ENCODE measurements at regions not wholly inside any gene's neighbourhood (a gene's known extent, or its start where the extent isn't known, plus 50 kb on each side); places are given as distances from the start of the nearest gene placed in this dataset.

- no peak for TF ChIP-seq CTCF (IDR thresholded peaks at IDR 0.05; ENCODE audit: poor library complexity)
- no peak for TF ChIP-seq EZH2 (IDR thresholded peaks at IDR 0.05; ENCODE audit: borderline replicate concordance)
- no peak for TF ChIP-seq EZH2phosphoT487 (IDR thresholded peaks at IDR 0.05; ENCODE audit: low read depth, severe bottlenecking, unreplicated experiment)
Observed at GRCh38 chr18:28946471-28946870, 769.5 kb upstream of the CDH2 start.

Measured in hepatocyte (in vitro differentiated cells).